RCC 7860 (cell line): ENCODE measurements at regions not wholly inside any gene's neighbourhood (a gene's known extent, or its start where the extent isn't known, plus 50 kb on each side); places are given as distances from the start of the nearest gene placed in this dataset.

ENCODE experiments used
- DNase-seq: peaks from one replicate; pipeline ENCODE4 v3.0.0-alpha.2; 2015; ENCODE audit warnings: low spot score
- FAIRE-seq: peaks from 2 replicates; lab custom pipeline; 2012; peaks lifted over from hg19 to GRCh38; lab: Jason Lieb, UNC

GRCh38 chrX:76228499-76228898 lies 55.6 kb downstream of the PBDC1 start:
- no peak for FAIRE-seq
- DNase-seq, result no peak

GRCh38 chrX:76248901-76249300 lies 76.0 kb downstream of the PBDC1 start:
- FAIRE-seq, result no peak
- DNase-seq, result no peak

GRCh38 chrX:76253432-76253831 lies 80.6 kb downstream of the PBDC1 start:
- FAIRE-seq (no peak), DNase-seq (no peak)

- FAIRE-seq (peak; percentile 74), DNase-seq (peak; percentile 18)
These were observed 106.1 kb downstream of the PBDC1 start for GRCh38 chrX:76279007-76279406.
